Activated CD8-positive, alpha-beta T cell treated with anti-CD3 and anti-CD28 coated beads, Interleukin-2, amount 10 ng/mL, durations not matched to agents 7 days and 5 days (primary cell): ENCODE measurements at regions not wholly inside any gene's neighbourhood (a gene's known extent, or its start where the extent isn't known, plus 50 kb on each side); places are given as distances from the start of the nearest gene placed in this dataset.

Experiments used
- ATAC-seq: fragments of 150-1000 bp; cut with Tn5 transposase; one replicate; pipeline ENCODE4 v1.10.0; 2021; ENCODE audit warnings: moderate library complexity
- CTCF ChIA-PET: fragments of 350-600 bp; sonication (Branson Sonifier 250); formaldehyde crosslinking; loops from one replicate; lab custom pipeline; 2021; ENCODE audit warnings: antibody characterized with exemption; lab: Charles Lee
- POLR2A ChIA-PET: fragments of 350-600 bp; sonication (Branson Sonifier 250); formaldehyde crosslinking; loops from one replicate; lab custom pipeline; 2021; ENCODE audit warnings: antibody characterized with exemption; lab: Charles Lee
- DNase-seq: peaks from one replicate; pipeline ENCODE4 v3.0.0-alpha.2; 2020
- H3K27ac Mint-ChIP-seq: one replicate; pipeline ENCODE4 v1.8.0; 2021; ENCODE audit warnings: mild to moderate bottlenecking, mixed read lengths
- H3K27me3 Mint-ChIP-seq: one replicate; pipeline ENCODE4 v1.8.0; 2021; ENCODE audit warnings: low read depth, mixed read lengths
- H3K36me3 Mint-ChIP-seq: one replicate; pipeline ENCODE4 v1.8.0; 2021; ENCODE audit warnings: low read depth, mixed read lengths
- H3K4me1 Mint-ChIP-seq: one replicate; pipeline ENCODE4 v1.8.0; 2021; ENCODE audit warnings: low read depth, mixed read lengths
- H3K4me3 Mint-ChIP-seq: one replicate; pipeline ENCODE4 v1.8.0; 2021; ENCODE audit warnings: mild to moderate bottlenecking, mixed read lengths
- H3K9me3 Mint-ChIP-seq: one replicate; pipeline ENCODE4 v1.8.0; 2022; ENCODE audit warnings: mixed read lengths; ENCODE audit not compliant: insufficient read depth

DNA sequence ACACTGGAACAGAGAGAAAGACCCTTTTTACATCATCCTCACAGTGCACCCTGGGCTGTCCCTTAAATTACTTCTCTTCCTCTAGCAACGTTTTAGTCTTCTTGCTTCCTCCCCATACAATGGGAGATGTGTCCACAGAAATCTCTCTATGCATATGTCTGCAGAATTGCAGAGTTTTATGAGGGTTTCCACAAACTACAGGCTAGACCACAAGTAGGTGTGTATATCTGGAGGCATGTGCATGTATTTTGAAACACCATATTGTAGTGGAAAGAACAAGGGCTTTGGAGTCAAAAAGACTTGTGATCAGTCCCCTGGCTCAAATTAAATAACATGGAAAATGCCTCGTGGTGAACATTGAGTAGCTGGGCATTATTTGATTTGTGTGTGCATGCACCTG, 121.3 kb upstream of the IPO9 start:
- Mint-ChIP-seq H3K27ac (no peak overlapping the region), H3K4me3 (no peak overlapping the region), H3K4me1 (no peaks in the 10 kb centered on the region), H3K36me3 (no peaks in the 10 kb centered on the region), H3K27me3 (no peaks in the 10 kb centered on the region), H3K9me3 (no peaks in the 10 kb centered on the region)
- ChIA-PET CTCF (interaction anchor here (1.5 to 8.8 kb wide), 3 partner anchors 43 to 148 kb away, joined by 3 to 150 read pairs (median 10); no protein-coding TSS in a partner anchor), POLR2A (interaction anchor here (0.6 kb wide), 1 partner anchor 21 kb away, joined by 3 read pairs; no protein-coding TSS in a partner anchor)
- DNase-seq (no peak), ATAC-seq (no peak)

- Mint-ChIP-seq H3K36me3 (no peaks in the 10 kb centered on the region), H3K4me3 (no peak overlapping the region)
Measured at GRCh38 chr1:201708085-201708512, 120.9 kb upstream of the IPO9 start.

GRCh38 chr1:201708691-201709090, 120.3 kb upstream of the IPO9 start:
- no peak overlapping the region for H3K4me3 Mint-ChIP-seq
- DNase-seq (no peak), ATAC-seq (no peak)
- no peak overlapping the region for H3K27ac Mint-ChIP-seq
- no peaks in the 10 kb centered on the region for H3K9me3 Mint-ChIP-seq
- ChIA-PET POLR2A (no interaction called here), CTCF (interaction anchor here (0.8 to 8.8 kb wide), 23 partner anchors 9 to 264 kb away, joined by 3 to 150 read pairs (median 5); no protein-coding TSS in a partner anchor)
- no peaks in the 10 kb centered on the region for H3K27me3 Mint-ChIP-seq
- H3K4me1 Mint-ChIP-seq: no peaks in the 10 kb centered on the region
- H3K36me3 Mint-ChIP-seq: no peaks in the 10 kb centered on the region

More at GRCh38 chr1:201708085-201708512, 120.9 kb upstream of the IPO9 start:
- Mint-ChIP-seq H3K4me1 (no peaks in the 10 kb centered on the region), H3K27ac (no peak overlapping the region), H3K27me3 (no peaks in the 10 kb centered on the region), H3K9me3 (no peaks in the 10 kb centered on the region)
- ChIA-PET CTCF (interaction anchor here (1.3 to 8.8 kb wide), 5 partner anchors 42 to 157 kb away, joined by 3 to 150 read pairs (median 5); no protein-coding TSS in a partner anchor), POLR2A (interaction anchor here (0.6 kb wide), 1 partner anchor 21 kb away, joined by 3 read pairs; no protein-coding TSS in a partner anchor)
- DNase-seq: no peak
- ATAC-seq: no peak

- ATAC-seq: peak; percentile 96
- ChIA-PET CTCF (interaction anchor here (0.6 to 8.8 kb wide), 30 partner anchors 8 to 263 kb away, joined by 3 to 150 read pairs (median 4); no protein-coding TSS in a partner anchor), POLR2A (no interaction called here)
- DNase-seq: peak; percentile 70
- H3K4me3 Mint-ChIP-seq: no peak overlapping the region
- H3K9me3 Mint-ChIP-seq: no peaks in the 10 kb centered on the region
- H3K4me1 Mint-ChIP-seq: no peaks in the 10 kb centered on the region
- H3K27me3 Mint-ChIP-seq: no peaks in the 10 kb centered on the region
- H3K27ac Mint-ChIP-seq: no peak overlapping the region
- H3K36me3 Mint-ChIP-seq: no peaks in the 10 kb centered on the region
Measured at GRCh38 chr1:201709564-201710295, 119.2 kb upstream of the IPO9 start.

DNA sequence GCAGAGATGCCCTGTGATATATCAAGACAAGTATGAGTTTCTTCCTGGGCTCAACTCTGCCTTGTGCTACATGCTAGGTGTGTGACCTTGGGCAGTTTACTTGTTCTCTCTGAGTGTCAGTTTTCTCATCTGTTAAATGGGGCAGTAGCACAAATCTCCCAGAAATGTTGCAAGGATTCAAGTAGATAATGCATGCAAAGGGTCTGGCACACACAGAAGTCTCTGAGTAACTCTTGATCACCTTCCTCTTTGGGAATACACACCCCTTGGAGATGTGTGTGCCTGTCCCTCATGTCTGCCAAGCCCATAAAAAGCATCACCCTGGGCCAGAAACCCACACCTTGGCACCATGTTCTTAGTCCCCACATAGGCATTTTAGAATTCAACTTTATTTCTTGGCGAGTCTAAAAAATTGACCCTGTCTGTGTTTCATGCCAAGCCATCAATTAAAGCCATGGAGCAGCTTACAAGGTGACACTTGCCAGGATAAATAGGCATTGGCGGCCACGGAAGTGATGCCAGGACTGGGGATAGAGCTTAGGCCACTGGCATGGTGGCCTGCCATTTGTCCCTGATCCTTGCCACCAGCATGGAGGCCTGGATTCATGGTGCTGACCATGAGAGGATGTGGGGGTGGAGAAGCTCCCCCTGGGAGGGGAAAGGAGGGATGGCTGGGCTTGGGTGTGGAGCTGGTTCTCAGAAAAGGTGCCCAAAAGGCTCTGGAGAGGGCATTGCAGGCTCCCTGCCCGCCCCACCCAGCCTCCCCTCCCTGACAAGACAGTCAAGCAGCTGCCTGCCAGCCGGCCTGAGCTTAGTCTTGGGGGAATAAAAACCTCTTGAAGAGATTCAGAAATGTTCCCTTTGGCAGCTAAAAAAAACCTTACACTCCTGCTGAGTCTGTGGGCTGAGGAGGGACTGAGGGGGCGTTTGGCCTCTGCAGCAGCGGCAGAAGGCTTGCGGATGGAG, 118.0 kb upstream of the IPO9 start:
- DNase-seq (no peak), ATAC-seq (no peak)
- Mint-ChIP-seq H3K27me3 (no peaks in the 10 kb centered on the region), H3K4me1 (no peaks in the 10 kb centered on the region), H3K9me3 (no peaks in the 10 kb centered on the region), H3K4me3 (no peak overlapping the region), H3K36me3 (no peaks in the 10 kb centered on the region), H3K27ac (no peak overlapping the region)
- ChIA-PET POLR2A (no interaction called here), CTCF (interaction anchor here (1.1 to 8.8 kb wide), 5 partner anchors 18 to 83 kb away, joined by 3 to 150 read pairs (median 6); no protein-coding TSS in a partner anchor)

- Mint-ChIP-seq H3K4me1 (no peaks in the 10 kb centered on the region), H3K4me3 (no peak overlapping the region), H3K27me3 (no peaks in the 10 kb centered on the region), H3K36me3 (no peaks in the 10 kb centered on the region), H3K27ac (no peak overlapping the region), H3K9me3 (no peaks in the 10 kb centered on the region)
- ATAC-seq (no peak), DNase-seq (no peak)
- CTCF ChIA-PET: interaction anchor here (1.1 to 8.8 kb wide), 3 partner anchors 17 to 152 kb away, joined by 3 to 150 read pairs (median 5); no protein-coding TSS in a partner anchor
- POLR2A ChIA-PET: no interaction called here
Measured at GRCh38 chr1:201711811-201712210, 117.1 kb upstream of the IPO9 start.

DNA sequence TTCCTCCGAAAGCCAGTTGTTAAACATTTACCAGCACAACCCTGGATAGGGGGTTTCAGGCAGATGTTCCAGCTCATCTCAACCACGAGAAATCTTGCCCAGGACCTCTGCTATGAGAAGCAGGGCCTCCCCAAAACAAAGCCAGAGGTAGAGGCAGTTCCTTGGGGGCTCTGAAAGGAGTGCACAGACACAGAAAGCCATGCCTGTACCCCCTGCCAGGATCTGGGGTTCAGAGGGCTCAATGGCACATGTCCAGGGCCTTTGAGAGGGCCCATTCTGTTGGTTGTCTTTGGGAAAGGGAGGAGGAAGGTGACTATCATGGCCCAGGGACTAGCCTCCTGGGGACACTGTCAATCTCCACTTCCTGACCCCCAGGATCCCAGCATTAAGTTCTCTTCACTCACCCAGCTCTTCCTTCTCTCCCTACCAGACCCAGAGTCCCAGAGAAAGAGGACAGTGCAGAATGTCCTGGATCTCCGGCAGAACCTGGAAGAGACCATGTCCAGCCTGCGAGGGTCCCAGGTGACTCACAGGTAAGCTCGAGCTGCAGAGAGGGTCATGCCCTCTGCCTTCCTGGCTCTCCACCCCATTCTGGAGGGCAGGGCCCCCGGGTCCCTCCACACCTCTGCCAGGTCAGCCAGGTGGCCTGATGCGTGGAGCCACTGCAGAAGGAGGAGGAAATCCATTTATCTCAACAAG, 116.4 kb upstream of the IPO9 start:
- POLR2A ChIA-PET: interaction anchor here (0.6 to 0.7 kb wide), 2 partner anchors 17 to 35 kb away, joined by 3 read pairs; no protein-coding TSS in a partner anchor
- Mint-ChIP-seq H3K4me3 (no peak overlapping the region), H3K4me1 (no peaks in the 10 kb centered on the region), H3K36me3 (no peaks in the 10 kb centered on the region), H3K9me3 (no peaks in the 10 kb centered on the region), H3K27me3 (no peaks in the 10 kb centered on the region), H3K27ac (no peak overlapping the region)
- DNase-seq (no peak), ATAC-seq (no peak)
- CTCF ChIA-PET: interaction anchor here (1.4 to 8.8 kb wide), 3 partner anchors 8 to 153 kb away, joined by 5 to 150 read pairs (median 7); no protein-coding TSS in a partner anchor

DNA sequence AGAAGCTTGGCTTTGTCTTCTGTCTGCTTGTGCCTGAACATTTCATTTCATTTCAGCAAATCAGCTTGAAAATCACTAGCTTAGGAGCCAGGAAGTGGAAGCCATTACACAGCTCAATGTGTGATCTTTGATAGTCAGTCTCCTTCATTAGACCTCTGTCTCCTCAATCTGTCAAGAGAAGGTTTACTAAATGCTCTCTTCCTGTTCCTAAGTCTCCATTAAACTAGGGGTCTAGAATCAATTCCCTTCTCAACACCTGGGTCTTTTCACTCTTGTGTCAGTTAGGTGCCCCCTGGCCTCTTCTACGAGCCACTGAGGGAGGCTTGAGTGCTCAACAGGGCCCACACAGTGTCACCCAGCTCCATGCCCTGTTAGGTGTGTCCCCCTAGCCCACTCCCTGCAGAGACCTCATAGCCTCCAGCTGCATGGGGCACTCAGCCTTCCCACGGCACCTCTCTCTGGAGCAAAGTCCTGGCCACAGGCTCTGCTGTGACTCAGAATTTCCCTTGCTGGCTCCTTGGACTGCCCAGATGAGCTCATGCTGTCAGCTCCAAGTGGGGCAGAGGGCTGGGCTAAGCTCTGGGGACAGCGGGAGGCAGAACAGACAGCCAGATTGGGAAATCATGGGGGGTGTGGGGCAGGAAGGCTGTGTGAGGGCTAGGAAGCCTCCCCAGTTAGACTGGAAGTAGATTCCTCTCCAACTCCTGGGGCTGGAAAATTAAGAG, 115.7 kb upstream of the IPO9 start:
- H3K27ac Mint-ChIP-seq: no peak overlapping the region
- ChIA-PET CTCF (interaction anchor here (1.1 to 8.8 kb wide), 4 partner anchors 9 to 200 kb away, joined by 3 to 150 read pairs (median 6); no protein-coding TSS in a partner anchor), POLR2A (interaction anchor here (0.6 to 0.7 kb wide), 2 partner anchors 17 to 34 kb away, joined by 3 read pairs; no protein-coding TSS in a partner anchor)
- no peaks in the 10 kb centered on the region for H3K36me3 Mint-ChIP-seq
- ATAC-seq (no peak), DNase-seq (no peak)
- H3K9me3 Mint-ChIP-seq: no peaks in the 10 kb centered on the region
- H3K4me3 Mint-ChIP-seq: no peak overlapping the region
- H3K4me1 Mint-ChIP-seq: no peaks in the 10 kb centered on the region
- H3K27me3 Mint-ChIP-seq: no peaks in the 10 kb centered on the region

DNA sequence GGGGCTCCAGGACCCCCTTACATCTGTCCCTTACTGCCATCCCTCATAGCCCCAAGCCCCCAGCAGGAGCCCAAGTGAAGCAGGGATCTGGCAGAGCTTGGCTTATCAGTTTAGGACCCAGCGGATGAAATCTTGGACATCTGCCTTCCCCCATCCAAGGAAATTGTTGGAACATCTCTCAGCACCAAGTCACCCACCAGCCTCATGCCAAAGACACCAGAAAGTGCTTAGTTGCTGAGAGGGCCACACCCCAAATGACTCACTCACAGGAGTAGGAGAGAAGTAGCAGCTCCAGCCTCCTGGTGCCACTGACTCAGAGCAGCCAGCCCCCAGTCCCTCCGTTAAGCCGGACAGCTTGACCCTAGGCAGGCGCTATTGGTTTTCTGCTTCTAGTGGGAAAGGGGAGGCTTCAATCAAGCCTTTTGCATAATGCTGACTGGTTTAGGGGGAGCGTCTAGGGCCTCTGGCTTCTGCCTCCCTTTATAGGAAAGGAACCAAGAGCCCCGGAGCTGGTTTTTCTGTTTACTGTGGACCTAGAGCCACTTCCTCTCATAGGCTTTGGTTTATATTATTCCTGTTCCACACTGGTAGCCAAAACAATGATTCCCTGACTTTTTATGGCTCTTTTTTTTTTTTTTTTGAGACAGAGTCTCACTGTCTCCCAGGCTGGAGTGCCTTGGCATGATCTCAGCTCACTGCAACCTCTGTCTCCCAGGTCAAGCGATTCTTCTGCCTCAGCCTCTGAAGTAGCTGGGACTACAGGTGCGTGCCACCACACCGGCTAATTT, 114.2 kb upstream of the IPO9 start:
- Mint-ChIP-seq H3K36me3 (no peaks in the 10 kb centered on the region), H3K4me1 (no peaks in the 10 kb centered on the region), H3K27ac (no peak overlapping the region), H3K27me3 (no peaks in the 10 kb centered on the region), H3K4me3 (no peak overlapping the region), H3K9me3 (no peaks in the 10 kb centered on the region)
- ChIA-PET CTCF (interaction anchor here (1.2 to 8.8 kb wide), 3 partner anchors 11 to 156 kb away, joined by 3 to 150 read pairs (median 7); no protein-coding TSS in a partner anchor), POLR2A (no interaction called here)
- ATAC-seq: no peak
- DNase-seq: no peak

DNA sequence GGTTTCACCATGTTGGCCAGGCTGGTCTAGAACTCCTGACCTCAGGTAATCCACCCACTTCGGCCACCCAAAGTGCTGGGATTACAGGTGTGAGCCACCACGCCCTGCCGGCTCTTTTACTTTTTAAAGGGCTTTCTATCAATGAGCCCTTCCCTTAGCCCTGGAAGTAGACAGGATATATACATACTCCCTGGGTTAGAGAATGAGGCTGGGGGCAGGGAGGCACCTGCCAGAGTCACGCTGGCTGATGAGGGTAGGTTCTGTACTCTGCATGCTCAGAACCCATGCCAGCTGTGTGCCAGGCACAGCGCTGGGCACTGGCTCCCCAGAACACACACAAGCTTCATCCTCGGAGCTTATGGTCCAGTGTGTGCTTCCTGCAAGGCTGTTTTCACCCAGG, 113.6 kb upstream of the IPO9 start:
- H3K27ac Mint-ChIP-seq: no peak overlapping the region
- no peaks in the 10 kb centered on the region for H3K27me3 Mint-ChIP-seq
- H3K36me3 Mint-ChIP-seq: no peaks in the 10 kb centered on the region
- CTCF ChIA-PET: interaction anchor here (1.2 kb wide), 1 partner anchor 156 kb away, joined by 3 read pairs; no protein-coding TSS in a partner anchor
- DNase-seq (no peak), ATAC-seq (no peak)
- POLR2A ChIA-PET: no interaction called here
- H3K9me3 Mint-ChIP-seq: no peaks in the 10 kb centered on the region
- H3K4me3 Mint-ChIP-seq: no peak overlapping the region
- no peaks in the 10 kb centered on the region for H3K4me1 Mint-ChIP-seq
